Ishikawa (cell line): ENCODE measurements at regions not wholly inside any gene's neighbourhood (a gene's known extent, or its start where the extent isn't known, plus 50 kb on each side); places are given as distances from the start of the nearest gene placed in this dataset.

Source experiments
- EGR1 ChIP-seq: IDR thresholded peaks from 2 replicates; pipeline ENCODE4 v1.6.1; 2012
- EP300 ChIP-seq: IDR thresholded peaks from 2 replicates; pipeline ENCODE4 v1.6.1; 2012; ENCODE audit warnings: borderline replicate concordance
- FOXM1 ChIP-seq: IDR thresholded peaks from 2 replicates; pipeline ENCODE4 v1.6.1; 2012; ENCODE audit warnings: low read depth, borderline replicate concordance
- MAX ChIP-seq: IDR thresholded peaks from 2 replicates; pipeline ENCODE4 v1.6.1; 2012
- NFIC ChIP-seq: IDR thresholded peaks from 2 replicates; pipeline ENCODE4 v1.6.1; 2012
- YY1 ChIP-seq: IDR thresholded peaks from 2 replicates; pipeline ENCODE4 v1.6.1; 2012; ENCODE audit warnings: low read depth

- TF ChIP-seq EP300, result no peak
- TF ChIP-seq MAX, result no peak
- TF ChIP-seq EGR1, result no peak
- TF ChIP-seq YY1, result no peak
- TF ChIP-seq FOXM1, result no peak
- TF ChIP-seq NFIC, result no peak
Observed at GRCh38 chr5:68115584-68115983, 100.0 kb upstream of the PIK3R1 start.
